Hypothalamus (tissue), 51 donors: ENCODE measurements at regions not wholly inside any gene's neighbourhood (a gene's known extent, or its start where the extent isn't known, plus 50 kb on each side); places are given as distances from the start of the nearest gene placed in this dataset.

Experiments
- DNase-seq, 51 donors: peaks; one replicate each; lab custom pipeline; 2025; lab: John Stamatoyannopoulos, UW

DNA sequence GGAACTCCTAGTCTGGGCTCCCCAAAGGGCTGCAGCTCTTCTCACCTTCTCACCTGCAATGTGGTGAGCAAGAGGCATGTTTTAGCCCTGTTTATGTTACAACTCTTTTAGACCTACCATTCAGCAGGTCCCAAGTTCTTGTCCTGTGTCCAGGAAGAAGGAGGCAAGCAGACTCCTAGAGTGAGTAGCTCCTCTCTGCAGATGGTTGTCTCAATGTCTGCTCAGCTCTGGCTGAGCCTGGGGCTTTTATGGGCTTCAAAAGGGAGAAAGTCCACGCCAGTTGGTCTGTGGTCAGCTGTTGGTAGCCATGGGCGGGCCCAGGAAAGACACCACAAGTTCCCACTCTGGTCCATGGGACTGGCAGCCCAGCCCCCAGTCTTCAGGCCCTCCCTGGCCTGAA is 148.1 kb upstream of the HS6ST1 start:
- no peak for DNase-seq

GRCh38 chr2:128467321-128467969 is 148.8 kb upstream of the HS6ST1 start:
- no peak for DNase-seq

GRCh38 chr2:128468186-128468920 is 149.7 kb upstream of the HS6ST1 start:
- no peak for DNase-seq

- no peak for DNase-seq
Observed at GRCh38 chr2:128469203-128469602, 150.5 kb upstream of the HS6ST1 start.

- no peak for DNase-seq
Observed at GRCh38 chr2:128469875-128470274, 151.2 kb upstream of the HS6ST1 start.

DNA sequence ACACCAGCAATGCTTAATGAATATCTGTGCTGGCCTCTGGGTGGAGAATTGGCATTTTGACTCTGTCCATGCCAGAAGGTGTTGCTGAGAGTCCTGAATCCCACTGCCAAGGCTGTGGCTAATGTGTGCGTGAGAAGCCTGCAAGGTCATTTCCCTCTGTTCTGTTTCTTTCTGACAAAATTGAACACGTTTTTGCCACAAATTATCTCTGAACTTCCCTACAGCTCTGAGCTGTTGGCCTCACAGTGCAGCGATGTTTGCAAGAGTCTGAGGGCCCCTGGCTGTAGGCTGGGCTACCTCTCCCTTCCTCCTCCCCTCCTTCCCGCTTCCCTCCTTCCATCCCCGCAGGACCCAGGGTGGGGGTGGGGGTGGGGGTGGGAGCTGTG is 154.1 kb upstream of the HS6ST1 start:
- no peak for DNase-seq

- DNase-seq, result no peak
Observed at GRCh38 chr2:128473175-128474035, 154.7 kb upstream of the HS6ST1 start.

GRCh38 chr2:128474036-128474955 is 155.6 kb upstream of the HS6ST1 start:
- no peak for DNase-seq

- no peak for DNase-seq
Observed at GRCh38 chr2:128474962-128475361, 156.3 kb upstream of the HS6ST1 start.

- no peak for DNase-seq
Observed at GRCh38 chr2:128475427-128476211, 157.0 kb upstream of the HS6ST1 start.

- no peak for DNase-seq
Observed at GRCh38 chr2:128477026-128477820, 158.6 kb upstream of the HS6ST1 start.

GRCh38 chr2:128477891-128478290 is 159.2 kb upstream of the HS6ST1 start:
- no peak for DNase-seq

DNA sequence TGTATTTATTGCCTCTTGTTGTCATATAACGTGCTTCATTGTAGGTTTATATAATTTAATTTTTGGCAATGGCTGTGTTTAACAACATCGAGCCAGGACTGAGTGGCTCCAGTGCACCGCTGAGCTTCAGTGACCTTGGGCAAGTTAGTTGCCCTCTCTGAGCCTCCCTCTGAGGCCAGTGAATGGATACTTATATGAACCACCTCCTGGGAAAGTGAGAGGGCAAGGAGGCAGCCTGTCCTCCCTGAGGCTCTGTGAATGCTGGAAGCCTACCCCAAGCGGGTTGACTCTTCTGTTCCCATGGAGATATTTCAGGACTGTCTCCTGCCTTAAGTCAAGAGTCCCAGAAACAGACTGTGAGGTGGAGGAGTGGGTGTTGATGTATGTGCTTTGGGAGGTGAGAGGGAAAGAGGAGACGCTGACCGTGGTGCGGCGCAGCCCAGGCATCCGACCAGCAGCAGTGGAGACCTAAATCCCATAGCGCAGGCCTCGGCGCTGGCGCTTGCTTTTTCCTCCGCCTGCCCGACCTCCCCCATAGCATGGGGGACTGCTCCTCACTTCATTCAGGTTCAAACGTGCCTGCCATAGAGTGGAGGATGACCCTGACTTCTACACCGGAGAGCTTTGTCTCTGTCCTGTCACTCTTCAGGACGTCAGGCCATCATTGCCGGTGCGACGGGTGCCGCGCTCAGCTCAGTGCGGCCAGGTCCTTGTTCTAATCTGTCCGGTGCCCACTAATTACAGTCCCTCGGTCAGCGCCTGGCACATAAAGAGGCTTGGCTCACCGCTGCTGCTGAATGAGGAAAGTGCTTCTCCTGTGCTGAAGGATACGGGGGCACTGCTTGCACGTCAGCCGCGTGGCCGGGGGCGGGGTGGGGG is 167.3 kb upstream of the HS6ST1 start:
- DNase-seq, result no peak

GRCh38 chr2:128486640-128487375 is 168.1 kb upstream of the HS6ST1 start:
- no peak for DNase-seq

GRCh38 chr2:128487650-128488387 is 169.2 kb upstream of the HS6ST1 start:
- DNase-seq, result no peak

DNA sequence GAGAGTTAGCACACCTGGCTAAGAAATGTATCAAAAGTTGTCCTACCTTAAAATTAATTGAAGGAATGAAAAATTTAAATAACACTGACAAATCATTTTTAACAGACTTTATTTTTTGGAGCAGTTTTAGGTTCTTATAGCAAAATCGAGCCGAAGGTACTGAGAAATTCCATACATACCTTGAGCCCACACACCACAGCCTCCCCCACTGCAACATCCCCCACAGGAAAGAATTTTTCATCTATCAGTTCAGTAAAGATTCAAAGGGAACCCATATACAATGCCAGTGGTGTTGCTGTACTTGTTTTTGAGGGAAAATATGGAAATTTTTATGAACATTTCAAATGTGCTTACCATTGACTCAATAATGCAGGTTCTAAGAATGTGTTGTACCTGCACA is 169.8 kb upstream of the HS6ST1 start:
- DNase-seq, result no peak
